Suprapubic skin (tissue), 4 donors: ENCODE measurements at regions not wholly inside any gene's neighbourhood (a gene's known extent, or its start where the extent isn't known, plus 50 kb on each side); places are given as distances from the start of the nearest gene placed in this dataset.

ENCODE experiments used
- DNase-seq, 2 donors: peaks; one replicate each; pipeline ENCODE4 v3.0.0-alpha.2; 2019; ENCODE audit warnings: low spot score in 2 of 2
- H3K27ac ChIP-seq: fragments of 200-600 bp; sonication (generic); one replicate; pipeline ENCODE4 v1.5.1; 2019
- H3K27me3 ChIP-seq: fragments of 200-600 bp; sonication (generic); one replicate; pipeline ENCODE4 v1.5.1; 2019
- H3K36me3 ChIP-seq: fragments of 200-600 bp; sonication (generic); one replicate; pipeline ENCODE4 v1.5.1; 2019
- H3K4me1 ChIP-seq: fragments of 200-600 bp; sonication (generic); one replicate; pipeline ENCODE4 v1.5.1; 2019
- H3K4me3 ChIP-seq: fragments of 200-600 bp; sonication (generic); one replicate; pipeline ENCODE4 v1.5.1; 2019; ENCODE audit warnings: mild to moderate bottlenecking
- H3K9me3 ChIP-seq: fragments of 200-600 bp; sonication (generic); one replicate; pipeline ENCODE4 v1.5.1; 2019
- EP300 ChIP-seq: sonication (generic); formaldehyde crosslinking; IDR thresholded peaks from one replicate; pipeline ENCODE4 v1.6.1; 2017; ENCODE audit warnings: antibody characterized with exemption
- POLR2A ChIP-seq, 2 donors: fragments of 450-650 bp; IDR thresholded peaks; one replicate each; pipeline ENCODE4 v1.6.1; 2017; ENCODE audit warnings: antibody characterized with exemption in 2 of 2, mild to moderate bottlenecking in 2 of 2, moderate library complexity in 2 of 2
- POLR2AphosphoS5 ChIP-seq, 3 donors: sonication (generic); formaldehyde crosslinking; IDR thresholded peaks; one replicate each; pipeline ENCODE4 v1.6.1; 2017; ENCODE audit warnings: antibody characterized with exemption in 3 of 3
- WGBS: methylation state at CpG from one replicate; pipeline ENCODE4 v1.1.5; 2018; 5-methylcytosine and 5-hydroxymethylcytosine counted together
- TF ChIP-seq, protein P1 (sequence below), 2 donors: fragments of 200-600 bp in 1 of 2; fragments of 450-650 bp in 1 of 2; sonication (generic) in 1 of 2; IDR thresholded peaks; one replicate each; pipeline ENCODE4 v1.5.1; 2016 to 2019; ENCODE audit warnings: antibody characterized with exemption in 2 of 2, mild to moderate bottlenecking in 1 of 2, moderate library complexity in 1 of 2

DNA sequence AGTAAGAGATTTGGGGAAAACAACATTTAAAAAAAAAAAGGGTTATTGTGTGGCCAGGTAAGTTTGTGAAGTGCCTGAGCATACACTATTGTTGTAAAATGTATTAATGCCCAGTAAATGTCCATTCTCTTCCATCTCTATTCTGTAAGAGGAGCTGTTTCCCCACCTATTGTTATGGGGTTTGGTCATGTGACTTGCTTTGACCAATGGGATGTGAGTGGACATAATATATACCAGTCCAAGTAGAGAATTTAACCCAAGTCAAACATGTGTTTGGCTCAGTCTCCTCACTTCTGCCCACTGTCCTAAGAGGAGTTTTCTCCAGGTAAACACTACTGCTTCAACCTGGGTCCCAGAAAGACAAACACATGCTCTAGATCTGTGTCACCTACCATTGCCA, 377.1 kb downstream of the FOXA2 start:
- Histone ChIP-seq H3K4me1 (no peaks in the 10 kb centered on the region), H3K4me3 (no peak overlapping the region), H3K27ac (no peak overlapping the region), H3K36me3 (no peaks in the 10 kb centered on the region), H3K27me3 (no peaks in the 10 kb centered on the region), H3K9me3 (no peaks in the 10 kb centered on the region)
- TF ChIP-seq POLR2A (IDR thresholded peaks at IDR 0.05) (no peak), EP300 (no peak), POLR2AphosphoS5 (IDR thresholded peaks at IDR 0.05) (no peak)
- TF ChIP-seq, protein P1, sequence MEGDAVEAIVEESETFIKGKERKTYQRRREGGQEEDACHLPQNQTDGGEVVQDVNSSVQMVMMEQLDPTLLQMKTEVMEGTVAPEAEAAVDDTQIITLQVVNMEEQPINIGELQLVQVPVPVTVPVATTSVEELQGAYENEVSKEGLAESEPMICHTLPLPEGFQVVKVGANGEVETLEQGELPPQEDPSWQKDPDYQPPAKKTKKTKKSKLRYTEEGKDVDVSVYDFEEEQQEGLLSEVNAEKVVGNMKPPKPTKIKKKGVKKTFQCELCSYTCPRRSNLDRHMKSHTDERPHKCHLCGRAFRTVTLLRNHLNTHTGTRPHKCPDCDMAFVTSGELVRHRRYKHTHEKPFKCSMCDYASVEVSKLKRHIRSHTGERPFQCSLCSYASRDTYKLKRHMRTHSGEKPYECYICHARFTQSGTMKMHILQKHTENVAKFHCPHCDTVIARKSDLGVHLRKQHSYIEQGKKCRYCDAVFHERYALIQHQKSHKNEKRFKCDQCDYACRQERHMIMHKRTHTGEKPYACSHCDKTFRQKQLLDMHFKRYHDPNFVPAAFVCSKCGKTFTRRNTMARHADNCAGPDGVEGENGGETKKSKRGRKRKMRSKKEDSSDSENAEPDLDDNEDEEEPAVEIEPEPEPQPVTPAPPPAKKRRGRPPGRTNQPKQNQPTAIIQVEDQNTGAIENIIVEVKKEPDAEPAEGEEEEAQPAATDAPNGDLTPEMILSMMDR (IDR thresholded peaks at IDR 0.05) = no peak
- DNase-seq = no peak

DNA sequence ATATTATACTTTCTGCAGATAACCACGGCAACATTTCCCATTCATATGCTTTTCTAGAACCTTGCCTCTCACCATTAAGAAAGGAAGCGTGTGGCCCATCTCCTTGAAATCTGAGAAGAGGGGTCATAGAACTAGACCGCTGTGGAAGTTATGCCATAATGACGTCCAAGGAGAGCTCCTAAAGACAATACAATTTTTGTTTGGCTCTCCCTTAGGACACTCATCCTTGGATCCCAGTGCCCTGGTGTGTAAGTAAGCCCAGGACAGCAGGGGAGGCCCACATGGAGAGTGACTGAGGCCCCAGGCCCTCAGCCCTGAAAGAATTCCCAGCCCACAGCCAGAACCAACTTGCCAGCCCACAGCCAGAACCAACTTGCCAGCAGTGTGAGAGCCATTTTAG, 379.6 kb downstream of the FOXA2 start:
- no peaks in the 10 kb centered on the region for H3K36me3 ChIP-seq
- H3K4me1 ChIP-seq = no peaks in the 10 kb centered on the region
- no peak for TF ChIP-seq POLR2A (IDR thresholded peaks at IDR 0.05)
- TF ChIP-seq POLR2AphosphoS5 (IDR thresholded peaks at IDR 0.05) = no peak
- TF ChIP-seq, protein P1 (IDR thresholded peaks at IDR 0.05) = no peak
- TF ChIP-seq EP300 = no peak
- no peak overlapping the region for H3K27ac ChIP-seq
- H3K9me3 ChIP-seq = no peaks in the 10 kb centered on the region
- no peak overlapping the region for H3K4me3 ChIP-seq
- DNase-seq = no peak
- 90% methylated on average over 4 of the region's 4 CpGs for WGBS
- no peaks in the 10 kb centered on the region for H3K27me3 ChIP-seq

DNA sequence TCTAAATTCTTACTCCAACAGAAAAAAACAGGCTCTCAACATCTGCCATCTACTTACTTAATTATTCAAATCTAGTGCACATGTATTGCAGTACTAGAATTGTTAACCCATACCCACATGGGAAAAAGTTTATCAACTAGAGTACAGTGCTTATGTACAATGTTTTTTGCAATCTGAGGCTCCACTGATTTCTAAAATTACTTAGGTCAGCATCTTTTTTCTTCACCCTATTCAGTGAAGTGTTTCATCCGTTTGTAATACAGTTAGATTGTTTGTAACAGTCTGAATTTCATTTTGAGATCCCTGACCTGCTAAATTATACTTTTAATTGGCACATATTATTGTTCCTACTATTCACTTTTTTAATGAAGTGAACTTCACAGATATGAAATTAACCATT, 402.2 kb downstream of the FOXA2 start:
- H3K27me3 ChIP-seq = no peaks in the 10 kb centered on the region
- H3K4me3 ChIP-seq = no peak overlapping the region
- H3K9me3 ChIP-seq = no peaks in the 10 kb centered on the region
- DNase-seq = no peak
- no peaks in the 10 kb centered on the region for H3K36me3 ChIP-seq
- TF ChIP-seq, protein P1 (IDR thresholded peaks at IDR 0.05) = no peak
- no peak for TF ChIP-seq POLR2A (IDR thresholded peaks at IDR 0.05)
- no peak for TF ChIP-seq EP300
- no peak for TF ChIP-seq POLR2AphosphoS5 (IDR thresholded peaks at IDR 0.05)
- WGBS = 51% methylated on average over 1 of the region's 1 CpG
- no peak overlapping the region for H3K27ac ChIP-seq
- H3K4me1 ChIP-seq = no peaks in the 10 kb centered on the region

DNA sequence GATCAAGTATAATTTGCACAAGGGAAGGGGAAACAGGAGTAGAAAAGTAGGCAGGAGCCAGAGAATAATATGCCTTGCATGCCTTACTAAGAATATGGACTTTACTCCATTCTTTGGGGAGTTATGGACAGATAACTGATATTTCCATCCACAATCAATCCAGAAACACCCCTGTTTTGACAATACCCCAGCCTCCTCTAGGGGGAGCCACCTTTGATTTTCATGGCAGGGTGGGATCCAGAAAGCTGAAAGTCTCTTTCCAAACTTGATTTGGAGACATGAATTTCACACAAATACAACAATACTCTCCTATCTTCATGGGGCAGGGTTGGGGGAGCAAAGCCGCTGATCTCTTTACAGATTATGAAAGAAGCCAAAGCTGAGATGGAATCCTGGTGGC, 404.1 kb downstream of the FOXA2 start:
- TF ChIP-seq, protein P1 (IDR thresholded peaks at IDR 0.05) = no peak
- TF ChIP-seq EP300 (no peak), POLR2AphosphoS5 (IDR thresholded peaks at IDR 0.05) (no peak), POLR2A (IDR thresholded peaks at IDR 0.05) (no peak)
- no peak overlapping the region for H3K27ac ChIP-seq
- H3K9me3 ChIP-seq = no peaks in the 10 kb centered on the region
- H3K4me3 ChIP-seq = no peak overlapping the region
- WGBS = 52% methylated on average over 1 of the region's 1 CpG
- DNase-seq = no peak
- no peaks in the 10 kb centered on the region for H3K36me3 ChIP-seq
- H3K4me1 ChIP-seq = no peaks in the 10 kb centered on the region
- no peaks in the 10 kb centered on the region for H3K27me3 ChIP-seq

DNA sequence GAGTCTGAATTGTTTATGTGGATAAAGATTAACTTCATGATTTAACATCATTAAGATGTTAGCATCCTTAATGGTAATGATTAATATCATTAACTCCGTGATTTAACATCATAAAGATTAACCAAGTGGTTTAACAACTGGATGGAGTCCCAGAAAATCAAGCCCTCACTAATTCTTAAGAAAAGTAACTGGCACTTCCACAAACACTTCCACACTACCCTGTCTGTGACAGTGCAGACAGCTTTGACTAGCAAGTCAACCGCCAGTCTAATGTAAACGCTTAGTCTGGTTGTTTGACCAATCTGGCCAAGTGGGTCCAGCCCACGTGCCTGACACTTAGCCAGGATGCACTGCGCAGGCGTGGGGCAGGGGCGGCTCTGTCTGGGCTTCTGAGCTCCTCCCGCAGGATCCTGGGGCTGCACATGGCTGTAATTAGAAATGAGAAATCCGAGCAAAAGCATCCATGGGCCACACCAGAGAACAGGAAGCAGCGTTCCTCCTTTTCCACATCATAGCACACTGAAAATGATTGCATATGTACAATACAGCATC, 424.2 kb downstream of the FOXA2 start:
- TF ChIP-seq EP300 (no peak), POLR2A (IDR thresholded peaks at IDR 0.05) (no peak), POLR2AphosphoS5 (IDR thresholded peaks at IDR 0.05) (no peak)
- TF ChIP-seq, protein P1 (IDR thresholded peaks at IDR 0.05) = no peak
- Histone ChIP-seq H3K27me3 (no peaks in the 10 kb centered on the region), H3K4me1 (no peaks in the 10 kb centered on the region), H3K4me3 (no peak overlapping the region), H3K9me3 (no peaks in the 10 kb centered on the region), H3K36me3 (no peaks in the 10 kb centered on the region), H3K27ac (peak overlapping the region; percentile 4)
- DNase-seq = peak in 1 of 2 donors; percentile 71
- 48% methylated on average over 10 of the region's 10 CpGs for WGBS
